ENCODE measurements at regions not wholly inside any gene's neighbourhood (a gene's known extent, or its start where the extent isn't known, plus 50 kb on each side); places are given as distances from the start of the nearest gene placed in this dataset.

DNA sequence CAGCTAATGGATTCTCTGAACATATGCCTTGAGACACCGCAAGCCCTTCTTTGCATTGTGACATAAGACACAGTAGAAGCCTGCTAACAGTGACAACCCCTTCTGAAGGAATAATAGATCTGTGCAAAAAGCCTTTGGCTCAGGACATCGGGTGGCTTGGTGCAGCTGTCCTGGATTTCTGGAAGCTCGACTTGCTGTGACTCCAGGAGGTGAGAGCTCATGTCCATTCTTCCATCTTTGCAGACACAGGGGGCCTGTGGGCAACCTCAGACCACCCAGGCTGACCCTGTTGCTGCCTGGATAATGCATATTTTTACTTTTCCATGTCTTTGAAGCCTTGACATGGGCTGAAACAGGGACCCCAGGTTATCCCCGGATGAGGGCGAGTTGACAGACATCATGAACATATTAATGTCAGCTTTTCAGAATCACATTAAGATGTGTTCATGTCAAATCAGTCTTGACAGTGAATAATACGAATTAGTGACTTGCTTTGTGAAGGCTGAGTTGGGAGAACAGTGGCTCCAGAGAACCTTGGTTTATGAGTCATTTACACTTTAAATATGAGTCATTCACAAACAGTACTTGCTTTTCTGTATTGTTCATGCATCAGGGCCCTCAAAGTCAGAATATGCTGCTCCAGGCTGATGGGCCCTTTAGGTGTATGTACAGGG, 66.8 kb upstream of the IYD start:
- TF ChIP-seq LEF1 (IDR thresholded peaks at IDR 0.05; ENCODE audit: borderline replicate concordance), result no peak
- TF ChIP-seq SUZ12 (IDR thresholded peaks at IDR 0.05), result no peak
- no peak for TF ChIP-seq HDGF (IDR thresholded peaks at IDR 0.05; ENCODE audit: borderline replicate concordance)
